Smooth muscle cell (in vitro differentiated cells): ENCODE measurements at regions not wholly inside any gene's neighbourhood (a gene's known extent, or its start where the extent isn't known, plus 50 kb on each side); places are given as distances from the start of the nearest gene placed in this dataset.

Source experiments
- DNase-seq: peaks from one replicate; lab custom pipeline; 2025; ENCODE audit not compliant: unreplicated experiment; lab: John Stamatoyannopoulos, UW
- H2AFZ ChIP-seq: fragments of 200-600 bp; sonication (generic); 2 replicates; pipeline ENCODE4 v1.6.0; 2016; ENCODE audit warnings: antibody characterized with exemption, low read depth, mild to moderate bottlenecking
- H3F3A ChIP-seq: fragments of 200-600 bp; sonication (generic); 2 replicates; pipeline ENCODE4 v1.6.0; 2017; ENCODE audit warnings: antibody characterized with exemption, low read depth
- H3K27ac ChIP-seq: fragments of 200-600 bp; sonication (generic); 2 replicates; pipeline ENCODE4 v1.5.1; 2016; ENCODE audit warnings: low read depth, mild to moderate bottlenecking
- H3K27me3 ChIP-seq: fragments of 200-600 bp; sonication (generic); 2 replicates; pipeline ENCODE4 v1.6.1; 2016; ENCODE audit warnings: low read depth, mild to moderate bottlenecking
- H3K36me3 ChIP-seq: fragments of 200-600 bp; sonication (generic); 2 replicates; pipeline ENCODE4 v1.5.1; 2016; ENCODE audit warnings: low read depth
- H3K4me1 ChIP-seq: fragments of 200-600 bp; sonication (generic); 2 replicates; pipeline ENCODE4 v1.5.1; 2016; ENCODE audit warnings: low read depth
- H3K4me2 ChIP-seq: fragments of 200-600 bp; sonication (generic); 2 replicates; pipeline ENCODE4 v1.6.0; 2016; ENCODE audit warnings: mild to moderate bottlenecking
- H3K4me3 ChIP-seq: fragments of 200-600 bp; sonication (generic); 2 replicates; pipeline ENCODE4 v1.5.1; 2016; ENCODE audit warnings: mild to moderate bottlenecking
- H3K79me2 ChIP-seq: fragments of 200-600 bp; sonication (generic); 2 replicates; pipeline ENCODE4 v1.6.0; 2016; ENCODE audit warnings: low read depth, mild to moderate bottlenecking
- H3K9ac ChIP-seq: fragments of 200-600 bp; sonication (generic); 2 replicates; pipeline ENCODE4 v1.6.0; 2016; ENCODE audit warnings: low read depth
- H3K9me3 ChIP-seq: fragments of 200-600 bp; sonication (generic); replicated peaks from 2 replicates; pipeline ENCODE4 v1.5.1; 2016; ENCODE audit warnings: low read depth
- H4K20me1 ChIP-seq: fragments of 200-600 bp; sonication (generic); 2 replicates; pipeline ENCODE4 v1.6.0; 2016; ENCODE audit warnings: low read depth
- WGBS: methylation state at CpG from one replicate; pipeline ENCODE4 v1.1.7; 2016; ENCODE audit warnings: low lambda C conversion rate; 5-methylcytosine and 5-hydroxymethylcytosine counted together
- TF ChIP-seq, protein P1 (sequence below): fragments of 200-600 bp; sonication (generic); IDR thresholded peaks from 2 replicates; pipeline ENCODE4 v1.5.1; 2017; ENCODE audit warnings: borderline replicate concordance, mild to moderate bottlenecking, antibody characterized with exemption; ENCODE audit not compliant: insufficient read depth, poor library complexity, severe bottlenecking

DNA sequence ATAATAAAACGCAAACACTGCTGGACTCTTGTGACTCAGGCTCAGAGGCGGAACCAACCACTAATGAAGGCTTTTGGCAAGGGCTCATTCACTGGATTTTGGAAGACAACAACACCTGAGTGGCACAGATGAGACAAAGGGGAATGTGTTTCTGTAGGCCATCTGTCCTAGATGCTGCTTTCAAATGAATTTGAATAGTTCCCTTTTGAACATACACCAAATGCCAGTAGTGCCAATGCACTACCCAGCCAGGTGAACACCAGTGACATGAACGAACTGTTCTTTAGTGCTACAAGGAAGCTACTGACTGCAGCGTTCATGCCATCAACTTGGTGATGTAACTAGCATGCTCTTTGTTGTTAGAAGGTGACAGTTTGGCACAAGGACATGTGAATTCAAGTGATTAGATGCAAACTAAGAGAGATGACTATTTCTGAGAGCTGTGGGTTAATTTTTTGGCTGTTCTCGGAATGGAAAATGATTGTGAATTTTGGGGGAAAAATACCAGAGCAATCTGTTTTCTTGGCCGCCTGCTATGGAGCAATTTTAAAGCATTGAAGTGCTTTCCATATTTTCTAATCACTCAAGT is 173.7 kb downstream of the SLC24A2 start:
- H3K27me3 ChIP-seq, result no peaks in the 10 kb centered on the region
- H3K27ac ChIP-seq, result no peak overlapping the region
- H3K36me3 ChIP-seq, result no peaks in the 10 kb centered on the region
- no peaks in the 10 kb centered on the region for H3K79me2 ChIP-seq
- TF ChIP-seq, protein P1, sequence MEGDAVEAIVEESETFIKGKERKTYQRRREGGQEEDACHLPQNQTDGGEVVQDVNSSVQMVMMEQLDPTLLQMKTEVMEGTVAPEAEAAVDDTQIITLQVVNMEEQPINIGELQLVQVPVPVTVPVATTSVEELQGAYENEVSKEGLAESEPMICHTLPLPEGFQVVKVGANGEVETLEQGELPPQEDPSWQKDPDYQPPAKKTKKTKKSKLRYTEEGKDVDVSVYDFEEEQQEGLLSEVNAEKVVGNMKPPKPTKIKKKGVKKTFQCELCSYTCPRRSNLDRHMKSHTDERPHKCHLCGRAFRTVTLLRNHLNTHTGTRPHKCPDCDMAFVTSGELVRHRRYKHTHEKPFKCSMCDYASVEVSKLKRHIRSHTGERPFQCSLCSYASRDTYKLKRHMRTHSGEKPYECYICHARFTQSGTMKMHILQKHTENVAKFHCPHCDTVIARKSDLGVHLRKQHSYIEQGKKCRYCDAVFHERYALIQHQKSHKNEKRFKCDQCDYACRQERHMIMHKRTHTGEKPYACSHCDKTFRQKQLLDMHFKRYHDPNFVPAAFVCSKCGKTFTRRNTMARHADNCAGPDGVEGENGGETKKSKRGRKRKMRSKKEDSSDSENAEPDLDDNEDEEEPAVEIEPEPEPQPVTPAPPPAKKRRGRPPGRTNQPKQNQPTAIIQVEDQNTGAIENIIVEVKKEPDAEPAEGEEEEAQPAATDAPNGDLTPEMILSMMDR, result no peak
- no peaks in the 10 kb centered on the region for H3F3A ChIP-seq
- no peak for DNase-seq
- WGBS, result 94% methylated on average over 6 of the region's 6 CpGs
- no peaks in the 10 kb centered on the region for H3K9me3 ChIP-seq
- H4K20me1 ChIP-seq, result no peaks in the 10 kb centered on the region
- H3K4me2 ChIP-seq, result no peak overlapping the region
- no peak overlapping the region for H2AFZ ChIP-seq
- no peak overlapping the region for H3K9ac ChIP-seq
- H3K4me3 ChIP-seq, result no peak overlapping the region
- H3K4me1 ChIP-seq, result no peaks in the 10 kb centered on the region

DNA sequence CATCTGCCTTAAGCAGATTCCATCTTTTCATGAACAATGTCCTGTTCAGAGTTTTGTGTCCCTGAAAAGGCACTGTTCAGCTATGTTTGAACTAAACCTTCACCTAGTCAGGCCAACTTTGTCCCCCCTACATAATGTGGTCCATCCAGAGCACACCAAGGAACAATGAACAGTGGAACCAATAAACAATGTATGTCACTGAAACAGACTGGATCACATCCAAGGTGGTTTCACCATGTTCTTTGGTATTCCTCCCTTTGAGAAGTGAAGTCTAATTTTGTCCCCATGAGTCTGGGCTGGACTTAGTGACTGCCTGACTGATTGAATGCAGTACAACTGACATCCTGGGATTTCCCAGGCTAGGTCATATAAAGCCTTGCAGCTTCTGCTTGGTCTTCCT is 174.5 kb downstream of the SLC24A2 start:
- Histone ChIP-seq H3K36me3 (no peaks in the 10 kb centered on the region), H3F3A (no peaks in the 10 kb centered on the region), H3K4me1 (no peaks in the 10 kb centered on the region), H4K20me1 (no peaks in the 10 kb centered on the region), H3K4me2 (no peak overlapping the region), H3K27me3 (no peaks in the 10 kb centered on the region), H3K79me2 (no peaks in the 10 kb centered on the region), H3K4me3 (no peak overlapping the region), H3K9ac (no peak overlapping the region), H3K27ac (no peak overlapping the region), H2AFZ (no peak overlapping the region), H3K9me3 (no peaks in the 10 kb centered on the region)
- no peak for DNase-seq
- TF ChIP-seq, protein P1, result no peak

DNA sequence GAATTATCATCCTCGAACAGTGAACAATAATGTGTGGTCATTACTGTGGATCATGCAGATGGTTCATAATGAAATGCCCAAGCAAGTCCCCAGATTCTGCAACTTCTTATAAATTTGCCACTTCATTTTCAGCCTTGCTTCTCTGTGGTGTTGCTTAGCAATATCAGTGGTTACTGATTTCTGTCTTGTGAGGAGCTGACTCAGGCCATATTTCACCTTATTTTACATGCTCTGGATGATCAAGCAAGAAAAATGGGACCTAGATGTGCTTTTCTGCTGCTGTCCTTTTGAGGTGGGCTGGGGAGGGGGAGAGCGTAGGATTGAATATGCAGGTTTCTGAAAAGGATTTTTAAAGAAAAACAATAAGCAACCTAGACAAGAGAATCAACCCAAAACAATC is 188.3 kb downstream of the SLC24A2 start:
- Histone ChIP-seq H3K9me3 (no peaks in the 10 kb centered on the region), H3K36me3 (no peaks in the 10 kb centered on the region), H4K20me1 (no peaks in the 10 kb centered on the region), H3K27ac (no peak overlapping the region), H2AFZ (no peak overlapping the region), H3K27me3 (no peaks in the 10 kb centered on the region), H3K79me2 (no peaks in the 10 kb centered on the region), H3K4me3 (no peak overlapping the region), H3K9ac (no peak overlapping the region), H3K4me2 (no peak overlapping the region), H3K4me1 (no peaks in the 10 kb centered on the region), H3F3A (no peaks in the 10 kb centered on the region)
- TF ChIP-seq, protein P1, result no peak
- WGBS, result 88% methylated on average over 2 of the region's 2 CpGs
- no peak for DNase-seq

DNA sequence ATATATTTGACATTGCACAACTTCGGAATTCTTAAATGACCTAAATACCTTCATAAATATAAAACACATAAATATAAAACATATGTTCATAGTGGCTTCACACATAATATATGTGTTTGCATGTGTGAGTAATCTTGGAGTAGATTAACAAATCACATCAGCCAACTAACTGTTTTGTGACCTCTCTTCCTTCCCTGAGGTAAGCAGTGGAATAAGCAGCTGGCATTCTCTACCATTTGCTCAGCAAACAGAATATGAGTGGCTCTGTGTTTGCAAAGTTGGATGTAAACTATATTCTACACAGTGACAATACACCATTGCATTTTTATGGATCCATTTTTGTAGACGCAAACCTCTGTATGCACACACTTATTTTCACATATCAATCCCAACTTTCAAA is 189.9 kb downstream of the ACER2 start:
- Histone ChIP-seq H3K36me3 (no peaks in the 10 kb centered on the region), H3K79me2 (no peaks in the 10 kb centered on the region), H2AFZ (no peak overlapping the region), H3K4me3 (no peak overlapping the region), H3K4me2 (no peak overlapping the region), H3K9ac (no peak overlapping the region), H4K20me1 (no peaks in the 10 kb centered on the region), H3K4me1 (no peaks in the 10 kb centered on the region), H3K27ac (no peak overlapping the region), H3K9me3 (no peaks in the 10 kb centered on the region), H3K27me3 (no peaks in the 10 kb centered on the region), H3F3A (no peaks in the 10 kb centered on the region)
- WGBS, result 94% methylated on average over 2 of the region's 2 CpGs
- no peak for DNase-seq
- TF ChIP-seq, protein P1, result no peak
